Right ventricle myocardium inferior (tissue), 1 donor: ENCODE measurements at regions not wholly inside any gene's neighbourhood (a gene's known extent, or its start where the extent isn't known, plus 50 kb on each side); places are given as distances from the start of the nearest gene placed in this dataset.
A peak's percentile ranks its signal among the peaks of the same experiment; 100 is the strongest.

Source experiments
- ATAC-seq: fragments of 200-7000 bp; cut with Tn5 transposase; one replicate; pipeline ENCODE4 v1.9.1; 2020; ENCODE audit warnings: mild to moderate bottlenecking, moderate library complexity
- DNase-seq: peaks from one replicate; pipeline ENCODE4 v3.0.0; 2021; ENCODE audit errors: missing footprints
- intact Hi-C: fragments of 100-400 bp; cut with DNase I; formaldehyde crosslinking; loops from one replicate; pipeline ENCODE4 v1.11.0; 2022
- donor health status: DM: no; HTN: yes; CAD: no; lungs with severe emphysema.

GRCh38 chr15:37165395-37165794 is 65.0 kb upstream of the MEIS2 start:
- intact Hi-C loops = no loop called here
- DNase-seq (no peak), ATAC-seq (peak; percentile 92)

- ATAC-seq (peak; percentile 42), DNase-seq (no peak)
- intact Hi-C loops = no loop called here
Measured at GRCh38 chr15:37166402-37166801, 66.1 kb upstream of the MEIS2 start.

- DNase-seq (no peak), ATAC-seq (no peak)
- intact Hi-C loops = no loop called here
Measured at GRCh38 chr15:37181339-37181738, 81.0 kb upstream of the MEIS2 start.

- no peak for ATAC-seq
Measured at GRCh38 chr15:37199545-37199944, 99.2 kb upstream of the MEIS2 start.

GRCh38 chr15:37203050-37203449 is 102.7 kb upstream of the MEIS2 start:
- ATAC-seq = no peak
- intact Hi-C loops = no loop called here
- DNase-seq = no peak

More at GRCh38 chr15:37199545-37199944, 99.2 kb upstream of the MEIS2 start:
- intact Hi-C loops = no loop called here
- DNase-seq = no peak

GRCh38 chr15:37204692-37205091 is 104.3 kb upstream of the MEIS2 start:
- DNase-seq = no peak

GRCh38 chr15:37206690-37207089 is 106.3 kb upstream of the MEIS2 start:
- intact Hi-C loops = no loop called here
- no peak for DNase-seq
- no peak for ATAC-seq

More at GRCh38 chr15:37204692-37205091, 104.3 kb upstream of the MEIS2 start:
- ATAC-seq = no peak
- intact Hi-C loops = no loop called here

GRCh38 chr15:37208146-37209040 is 108.0 kb upstream of the MEIS2 start:
- DNase-seq = no peak
- intact Hi-C loops = no loop called here
- ATAC-seq = no peak

GRCh38 chr15:37209041-37209363 is 108.7 kb upstream of the MEIS2 start:
- DNase-seq (no peak), ATAC-seq (no peak)
- intact Hi-C loops = no loop called here

- ATAC-seq = no peak
- DNase-seq = no peak
- intact Hi-C loops = no loop called here
Measured at GRCh38 chr15:37217567-37217966, 117.2 kb upstream of the MEIS2 start.

- ATAC-seq (no peak), DNase-seq (no peak)
- intact Hi-C loops = no loop called here
Measured at GRCh38 chr15:37218351-37218916, 118.1 kb upstream of the MEIS2 start.

GRCh38 chr15:37219211-37219701 is 118.9 kb upstream of the MEIS2 start:
- ATAC-seq (no peak), DNase-seq (no peak)
- intact Hi-C loops = no loop called here

GRCh38 chr15:37220949-37221670 is 120.8 kb upstream of the MEIS2 start:
- DNase-seq = no peak
- intact Hi-C loops = no loop called here
- ATAC-seq = no peak

GRCh38 chr15:37221671-37222145 is 121.4 kb upstream of the MEIS2 start:
- intact Hi-C loops = no loop called here
- ATAC-seq = no peak
- no peak for DNase-seq

GRCh38 chr15:37223089-37223488 is 122.7 kb upstream of the MEIS2 start:
- DNase-seq (no peak), ATAC-seq (no peak)
- intact Hi-C loops = no loop called here

- intact Hi-C loops = no loop called here
- no peak for DNase-seq
Measured at GRCh38 chr15:37229855-37230619, 129.7 kb upstream of the MEIS2 start.

GRCh38 chr15:37245358-37245757 is 145.0 kb upstream of the MEIS2 start:
- ATAC-seq (no peak), DNase-seq (no peak)
- intact Hi-C loops = no loop called here

More at GRCh38 chr15:37229855-37230619, 129.7 kb upstream of the MEIS2 start:
- no peak for ATAC-seq

- ATAC-seq (no peak), DNase-seq (no peak)
- intact Hi-C loops = no loop called here
Measured at GRCh38 chr15:37246065-37246464, 145.7 kb upstream of the MEIS2 start.

- DNase-seq = no peak
- ATAC-seq = no peak
- intact Hi-C loops = no loop called here
Measured at GRCh38 chr15:37246856-37247255, 146.5 kb upstream of the MEIS2 start.
